GM13977 (cell line): ENCODE measurements at regions not wholly inside any gene's neighbourhood (a gene's known extent, or its start where the extent isn't known, plus 50 kb on each side); places are given as distances from the start of the nearest gene placed in this dataset.

Experiments
- DNase-seq: peaks from one replicate; pipeline ENCODE4 v3.0.0; 2012; ENCODE audit warnings: low spot score
- in situ Hi-C: fragments of 300-500 bp; cut with MboI; formaldehyde crosslinking; loops from one replicate; pipeline ENCODE4 v1.12.0; 2022; ENCODE audit warnings: low sequenced_read_pairs, low pct_unique_long_range_greater_than_20kb, mixed read lengths, inconsistent platforms; ENCODE audit not compliant: unreplicated experiment
- TF ChIP-seq, protein P1 (sequence below): IDR thresholded peaks from 2 replicates; pipeline ENCODE4 v1.5.1; 2012; ENCODE audit warnings: mild to moderate bottlenecking, control low read depth; ENCODE audit not compliant: insufficient read depth; ENCODE audit errors: extremely low read depth, missing control alignments

DNA sequence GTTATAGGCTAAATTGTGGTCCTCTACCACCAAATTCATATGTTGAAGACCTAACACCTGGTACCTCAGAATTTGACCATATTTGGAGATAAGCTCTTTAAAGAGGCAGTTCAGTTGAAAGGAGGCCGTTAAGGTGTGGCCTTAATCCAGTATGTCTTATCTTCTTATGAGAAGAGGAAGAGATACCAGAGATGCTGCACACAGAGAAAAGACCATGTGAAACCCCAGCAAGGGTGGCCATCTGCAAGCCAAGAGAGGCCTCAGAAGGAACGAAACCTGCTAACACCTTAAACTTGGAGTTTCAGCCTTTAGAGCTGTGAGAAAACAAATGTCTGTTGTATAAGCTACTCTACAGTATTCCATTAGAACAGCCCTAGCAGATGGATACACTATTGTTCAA, 528.1 kb upstream of the DCC start:
- in situ Hi-C loops = no loop called here
- TF ChIP-seq, protein P1, sequence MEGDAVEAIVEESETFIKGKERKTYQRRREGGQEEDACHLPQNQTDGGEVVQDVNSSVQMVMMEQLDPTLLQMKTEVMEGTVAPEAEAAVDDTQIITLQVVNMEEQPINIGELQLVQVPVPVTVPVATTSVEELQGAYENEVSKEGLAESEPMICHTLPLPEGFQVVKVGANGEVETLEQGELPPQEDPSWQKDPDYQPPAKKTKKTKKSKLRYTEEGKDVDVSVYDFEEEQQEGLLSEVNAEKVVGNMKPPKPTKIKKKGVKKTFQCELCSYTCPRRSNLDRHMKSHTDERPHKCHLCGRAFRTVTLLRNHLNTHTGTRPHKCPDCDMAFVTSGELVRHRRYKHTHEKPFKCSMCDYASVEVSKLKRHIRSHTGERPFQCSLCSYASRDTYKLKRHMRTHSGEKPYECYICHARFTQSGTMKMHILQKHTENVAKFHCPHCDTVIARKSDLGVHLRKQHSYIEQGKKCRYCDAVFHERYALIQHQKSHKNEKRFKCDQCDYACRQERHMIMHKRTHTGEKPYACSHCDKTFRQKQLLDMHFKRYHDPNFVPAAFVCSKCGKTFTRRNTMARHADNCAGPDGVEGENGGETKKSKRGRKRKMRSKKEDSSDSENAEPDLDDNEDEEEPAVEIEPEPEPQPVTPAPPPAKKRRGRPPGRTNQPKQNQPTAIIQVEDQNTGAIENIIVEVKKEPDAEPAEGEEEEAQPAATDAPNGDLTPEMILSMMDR = no peak
- no peak for DNase-seq

DNA sequence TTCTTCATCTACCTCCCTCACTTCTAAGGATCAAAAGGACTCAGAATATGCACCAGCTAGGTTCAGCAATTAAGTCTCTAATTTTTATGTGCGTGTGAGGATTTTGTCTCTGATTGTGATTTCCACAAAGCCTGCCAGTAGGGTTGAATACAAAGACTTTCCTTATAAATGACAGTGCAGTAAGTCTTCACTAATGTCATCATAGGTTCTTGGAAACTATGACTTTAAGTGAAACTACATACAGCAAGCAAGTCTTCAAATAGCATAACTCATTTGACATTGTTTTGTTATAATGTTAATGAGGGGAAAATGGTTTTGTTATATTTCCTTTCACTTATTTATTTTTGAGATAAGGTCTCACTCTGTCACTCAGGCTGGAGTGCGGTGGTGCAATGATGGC, 526.3 kb upstream of the DCC start:
- TF ChIP-seq, protein P1 = no peak
- no peak for DNase-seq
- in situ Hi-C loops = no loop called here

DNA sequence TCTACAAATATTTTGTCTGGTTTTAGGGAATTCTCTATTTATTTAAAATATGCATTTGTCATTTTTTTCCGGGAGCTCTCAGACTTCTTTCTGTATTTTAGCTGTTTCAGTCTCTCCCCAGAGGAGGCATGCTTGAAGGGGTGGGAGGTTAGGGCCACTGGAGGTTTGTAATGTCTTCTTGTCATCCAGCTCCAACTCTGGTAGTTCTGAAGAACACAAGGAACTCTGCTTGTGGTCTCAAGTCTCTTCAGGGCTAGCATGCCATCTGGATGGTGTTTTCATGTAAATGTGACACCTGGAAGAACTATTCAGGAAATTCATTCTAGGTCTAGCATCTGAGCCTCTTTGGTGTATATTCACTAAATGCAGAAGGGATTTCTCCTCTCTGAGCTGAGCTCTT, 518.4 kb upstream of the DCC start:
- TF ChIP-seq, protein P1 = no peak
- in situ Hi-C loops = no loop called here

GRCh38 chr18:51824746-51825145, 515.3 kb upstream of the DCC start:
- in situ Hi-C loops = no loop called here
- TF ChIP-seq, protein P1 = no peak
- DNase-seq = no peak

More for the DNA sequence above, 518.4 kb upstream of the DCC start:
- no peak for DNase-seq

DNA sequence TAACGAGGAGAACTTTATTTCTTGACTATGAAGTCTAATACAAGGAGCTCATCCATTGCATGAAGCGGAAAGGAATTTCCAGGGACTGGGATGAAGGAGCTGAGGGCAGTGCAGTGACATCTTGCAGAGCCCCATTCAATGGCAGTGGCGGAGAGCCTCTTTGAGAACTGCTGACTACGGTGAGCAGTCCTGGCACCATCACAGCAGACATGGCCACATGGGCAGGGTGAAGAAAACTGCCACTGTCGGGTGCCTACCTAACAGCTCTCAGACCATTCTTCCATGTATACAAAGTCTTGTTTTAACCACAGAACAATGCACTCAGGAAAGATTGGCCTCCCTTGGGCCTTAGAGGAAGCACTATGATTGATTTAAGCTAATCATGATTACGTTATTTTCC, 506.1 kb upstream of the DCC start:
- TF ChIP-seq, protein P1 = no peak
- in situ Hi-C loops = no loop called here
- DNase-seq = no peak

GRCh38 chr18:51848702-51849101, 491.3 kb upstream of the DCC start:
- in situ Hi-C loops = no loop called here
- TF ChIP-seq, protein P1 = no peak
- no peak for DNase-seq

DNA sequence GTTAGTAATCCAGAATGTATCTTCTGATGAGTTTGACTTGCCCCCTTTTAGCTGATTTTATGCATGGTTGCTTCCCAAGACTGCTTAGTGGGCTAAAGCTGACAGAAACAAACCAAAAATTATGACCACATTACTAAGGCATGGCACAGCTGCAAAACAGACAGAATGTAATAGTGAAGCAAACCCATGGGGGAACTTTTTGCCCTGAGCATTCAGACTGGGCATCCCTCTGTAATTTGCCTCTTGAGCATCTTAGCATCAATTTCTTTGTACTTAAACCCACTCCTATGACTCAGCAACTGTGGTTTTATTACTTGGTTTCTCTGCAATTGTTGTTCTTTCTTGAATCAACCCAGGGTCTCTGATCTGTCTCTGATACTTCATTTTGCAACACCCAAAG, 487.3 kb upstream of the DCC start:
- TF ChIP-seq, protein P1 = no peak
- no peak for DNase-seq
- in situ Hi-C loops = no loop called here
